SK-N-SH treated with all-trans-retinoic acid at 6 μM for 48 hours (cell line): ENCODE measurements at regions not wholly inside any gene's neighbourhood (a gene's known extent, or its start where the extent isn't known, plus 50 kb on each side); places are given as distances from the start of the nearest gene placed in this dataset.

Source experiments
- ATAC-seq: fragments of 200-7000 bp; cut with Tn5 transposase; 3 replicates; pipeline ENCODE4 v1.9.1; 2020; ENCODE audit warnings: mild to moderate bottlenecking, moderate library complexity
- ARNTL ChIP-seq: fragments of 450-650 bp; formaldehyde crosslinking; IDR thresholded peaks from 2 replicates; pipeline ENCODE4 v1.5.0; 2020; ENCODE audit warnings: low read depth, mild to moderate bottlenecking, moderate library complexity, borderline replicate concordance
- BACH2 ChIP-seq: fragments of 250-450 bp; sonication (Bioruptor Pico); IDR thresholded peaks from 2 replicates; pipeline ENCODE4 v1.9.0; 2021; ENCODE audit warnings: mild to moderate bottlenecking, borderline replicate concordance
- CREB5 ChIP-seq: fragments of 250-450 bp; sonication (Bioruptor Pico); IDR thresholded peaks from 2 replicates; pipeline ENCODE4 v1.5.1; 2020; ENCODE audit warnings: low read depth, mild to moderate bottlenecking, moderate library complexity
- CSDC2 ChIP-seq: fragments of 250-450 bp; sonication (Bioruptor Pico); IDR thresholded peaks from 2 replicates; pipeline ENCODE4 v1.5.0; 2020; ENCODE audit warnings: mild to moderate bottlenecking, moderate library complexity
- CSRNP3 ChIP-seq: fragments of 250-450 bp; sonication (Bioruptor Pico); IDR thresholded peaks from 2 replicates; pipeline ENCODE4 v1.5.1; 2021; ENCODE audit warnings: mild to moderate bottlenecking, moderate library complexity
- ESRRG ChIP-seq: fragments of 250-450 bp; sonication (Bioruptor Pico); IDR thresholded peaks from 2 replicates; pipeline ENCODE4 v1.6.1; 2021; ENCODE audit warnings: mild to moderate bottlenecking
- GLIS3 ChIP-seq: fragments of 250-450 bp; sonication (Bioruptor Pico); IDR thresholded peaks from 2 replicates; pipeline ENCODE4 v1.5.0; 2020; ENCODE audit warnings: mild to moderate bottlenecking, moderate library complexity
- ISL1 ChIP-seq: fragments of 250-450 bp; sonication (Bioruptor Pico); IDR thresholded peaks from 2 replicates; pipeline ENCODE4 v2.1.2; 2022; ENCODE audit warnings: mild to moderate bottlenecking, moderate library complexity
- OSR1 ChIP-seq: fragments of 250-450 bp; sonication (Bioruptor Pico); IDR thresholded peaks from 2 replicates; pipeline ENCODE4 v1.8.0; 2022; ENCODE audit warnings: moderate library complexity, mild to moderate bottlenecking, inconsistent platforms
- PATZ1 ChIP-seq: fragments of 250-450 bp; sonication (Bioruptor Pico); IDR thresholded peaks from 2 replicates; pipeline ENCODE4 v1.8.0; 2020; ENCODE audit warnings: mild to moderate bottlenecking, moderate library complexity, borderline replicate concordance
- POU6F1 ChIP-seq: fragments of 250-450 bp; sonication (Bioruptor Pico); IDR thresholded peaks from 2 replicates; pipeline ENCODE4 v1.8.0; 2021; ENCODE audit warnings: low read depth, mild to moderate bottlenecking, moderate library complexity, borderline replicate concordance
- PPARA ChIP-seq: fragments of 250-450 bp; sonication (Bioruptor Pico); IDR thresholded peaks from 2 replicates; pipeline ENCODE4 v1.5.0; 2020; ENCODE audit warnings: mild to moderate bottlenecking, borderline replicate concordance
- RARB ChIP-seq: fragments of 250-450 bp; sonication (Bioruptor Pico); IDR thresholded peaks from 2 replicates; pipeline ENCODE4 v1.8.0; 2021; ENCODE audit warnings: mild to moderate bottlenecking, moderate library complexity
- SNAI2 ChIP-seq: fragments of 250-450 bp; sonication (Bioruptor Pico); IDR thresholded peaks from 2 replicates; pipeline ENCODE4 v1.5.0; 2020; ENCODE audit warnings: mild to moderate bottlenecking, moderate library complexity
- TCF4 ChIP-seq: fragments of 250-450 bp; sonication (Bioruptor Pico); IDR thresholded peaks from 2 replicates; pipeline ENCODE4 v1.8.0; 2021; ENCODE audit warnings: mild to moderate bottlenecking, moderate library complexity, borderline replicate concordance
- TOX ChIP-seq: fragments of 250-450 bp; sonication (Bioruptor Pico); IDR thresholded peaks from 2 replicates; pipeline ENCODE4 v1.8.0; 2021; ENCODE audit warnings: mild to moderate bottlenecking, moderate library complexity, borderline replicate concordance
- ZFP3 ChIP-seq: fragments of 250-450 bp; sonication (Bioruptor Pico); IDR thresholded peaks from 2 replicates; pipeline ENCODE4 v1.5.0; 2020; ENCODE audit warnings: mild to moderate bottlenecking, moderate library complexity
- ZFP30 ChIP-seq: fragments of 450-650 bp; formaldehyde crosslinking; IDR thresholded peaks from 2 replicates; pipeline ENCODE4 v1.5.0; 2022; ENCODE audit warnings: mild to moderate bottlenecking, moderate library complexity
- ZNF70 ChIP-seq: fragments of 450-650 bp; formaldehyde crosslinking; IDR thresholded peaks from 2 replicates; pipeline ENCODE4 v1.5.0; 2020; ENCODE audit warnings: mild to moderate bottlenecking, moderate library complexity
- ZNF8 ChIP-seq: fragments of 450-650 bp; formaldehyde crosslinking; IDR thresholded peaks from 2 replicates; pipeline ENCODE4 v1.5.0; 2020; ENCODE audit warnings: mild to moderate bottlenecking, moderate library complexity
- TF ChIP-seq, protein P1 (sequence below): fragments of 250-450 bp; sonication (Bioruptor Pico); IDR thresholded peaks from 2 replicates; pipeline ENCODE4 v1.5.0; 2020; ENCODE audit warnings: mild to moderate bottlenecking, moderate library complexity

DNA sequence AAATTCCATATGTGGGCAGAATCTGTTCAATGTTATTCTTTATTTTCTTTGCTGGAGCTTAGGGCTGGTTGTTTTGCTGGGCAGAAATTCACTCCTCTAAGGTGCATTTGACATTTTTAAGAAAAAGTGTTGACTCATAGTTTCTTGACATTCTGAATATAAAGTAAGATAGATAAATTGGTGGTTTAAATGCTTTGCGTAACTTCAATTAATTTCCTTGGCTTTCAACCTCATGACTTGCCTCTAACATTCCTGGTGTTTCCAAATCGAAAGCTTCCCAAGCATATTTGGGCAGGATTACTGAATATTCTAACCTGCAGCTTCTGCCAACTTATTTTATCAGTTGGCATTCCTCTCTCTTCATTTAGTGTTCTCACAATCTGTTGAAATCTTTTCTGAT lies 718.7 kb upstream of the ADGRB3 start:
- ATAC-seq: no peak
- TF ChIP-seq CSDC2 (peak; percentile 48; the same call in 1 of the 2 replicates), CREB5 (CRISPR knock-in tag) (peak; percentile 39; the same call in 1 of the 2 replicates), PPARA (CRISPR knock-in tag) (no peak), OSR1 (CRISPR knock-in tag) (no peak), ISL1 (CRISPR knock-in tag) (peak; percentile 85), ZFP30 (no peak)
- TF ChIP-seq, protein P1, sequence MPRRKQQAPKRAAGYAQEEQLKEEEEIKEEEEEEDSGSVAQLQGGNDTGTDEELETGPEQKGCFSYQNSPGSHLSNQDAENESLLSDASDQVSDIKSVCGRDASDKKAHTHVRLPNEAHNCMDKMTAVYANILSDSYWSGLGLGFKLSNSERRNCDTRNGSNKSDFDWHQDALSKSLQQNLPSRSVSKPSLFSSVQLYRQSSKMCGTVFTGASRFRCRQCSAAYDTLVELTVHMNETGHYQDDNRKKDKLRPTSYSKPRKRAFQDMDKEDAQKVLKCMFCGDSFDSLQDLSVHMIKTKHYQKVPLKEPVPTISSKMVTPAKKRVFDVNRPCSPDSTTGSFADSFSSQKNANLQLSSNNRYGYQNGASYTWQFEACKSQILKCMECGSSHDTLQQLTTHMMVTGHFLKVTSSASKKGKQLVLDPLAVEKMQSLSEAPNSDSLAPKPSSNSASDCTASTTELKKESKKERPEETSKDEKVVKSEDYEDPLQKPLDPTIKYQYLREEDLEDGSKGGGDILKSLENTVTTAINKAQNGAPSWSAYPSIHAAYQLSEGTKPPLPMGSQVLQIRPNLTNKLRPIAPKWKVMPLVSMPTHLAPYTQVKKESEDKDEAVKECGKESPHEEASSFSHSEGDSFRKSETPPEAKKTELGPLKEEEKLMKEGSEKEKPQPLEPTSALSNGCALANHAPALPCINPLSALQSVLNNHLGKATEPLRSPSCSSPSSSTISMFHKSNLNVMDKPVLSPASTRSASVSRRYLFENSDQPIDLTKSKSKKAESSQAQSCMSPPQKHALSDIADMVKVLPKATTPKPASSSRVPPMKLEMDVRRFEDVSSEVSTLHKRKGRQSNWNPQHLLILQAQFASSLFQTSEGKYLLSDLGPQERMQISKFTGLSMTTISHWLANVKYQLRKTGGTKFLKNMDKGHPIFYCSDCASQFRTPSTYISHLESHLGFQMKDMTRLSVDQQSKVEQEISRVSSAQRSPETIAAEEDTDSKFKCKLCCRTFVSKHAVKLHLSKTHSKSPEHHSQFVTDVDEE: no peak

DNA sequence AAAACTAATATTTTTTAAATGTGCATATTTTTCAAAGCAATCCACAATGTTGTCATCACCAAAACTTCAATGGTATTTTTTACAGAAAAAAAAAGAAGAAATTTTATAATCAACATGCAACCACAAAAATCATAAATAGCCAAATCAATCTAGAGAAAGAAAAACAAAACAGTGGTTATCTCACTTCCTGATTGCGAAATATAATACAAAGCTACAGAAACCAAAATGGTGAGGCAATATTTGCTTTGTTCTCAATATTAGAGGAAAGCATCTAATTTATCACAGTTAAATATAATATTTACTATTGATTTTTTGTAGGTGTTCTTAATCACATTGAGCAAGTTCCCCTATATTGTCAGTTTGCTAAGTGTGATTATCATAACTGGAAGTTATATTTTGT lies 720.7 kb upstream of the ADGRB3 start:
- ATAC-seq: no peak
- no peak for TF ChIP-seq POU6F1 (CRISPR knock-in tag)
- no peak for TF ChIP-seq ZNF8 (CRISPR knock-in tag)
- no peak for TF ChIP-seq SNAI2 (CRISPR knock-in tag)
- no peak for TF ChIP-seq ARNTL (CRISPR knock-in tag)
- no peak for TF ChIP-seq ISL1 (CRISPR knock-in tag)
- no peak for TF ChIP-seq PPARA (CRISPR knock-in tag)
- TF ChIP-seq TCF4: no peak
- TF ChIP-seq ESRRG (CRISPR knock-in tag): no peak
- no peak for TF ChIP-seq ZNF70 (CRISPR knock-in tag)
- no peak for TF ChIP-seq ZFP30
- no peak for TF ChIP-seq TOX (CRISPR knock-in tag)
- TF ChIP-seq ZFP3 (CRISPR knock-in tag): no peak
- TF ChIP-seq RARB: no peak

DNA sequence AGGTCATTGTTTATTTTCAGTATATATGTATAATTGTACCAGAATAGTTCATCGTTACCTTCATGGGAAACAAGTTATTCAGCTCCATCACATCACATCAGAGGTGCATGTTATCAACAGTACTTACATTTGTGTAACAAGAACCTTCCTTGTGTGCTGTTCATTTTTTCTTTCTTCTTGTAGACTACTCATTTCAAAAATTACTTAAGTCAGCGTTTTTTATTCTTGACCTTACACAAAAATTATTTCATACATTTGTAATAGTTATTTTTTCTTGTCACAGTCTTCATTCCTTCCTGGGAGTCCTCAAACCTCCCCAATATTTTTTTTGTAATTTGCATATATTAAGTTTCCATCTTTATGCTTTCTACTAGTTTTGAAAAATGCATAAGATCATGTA lies 725.7 kb upstream of the ADGRB3 start:
- no peak for ATAC-seq
- TF ChIP-seq ZNF70 (CRISPR knock-in tag): no peak
- TF ChIP-seq ESRRG (CRISPR knock-in tag): no peak
- TF ChIP-seq SNAI2 (CRISPR knock-in tag): no peak
- TF ChIP-seq OSR1 (CRISPR knock-in tag): no peak
- no peak for TF ChIP-seq GLIS3 (CRISPR knock-in tag)
- no peak for TF ChIP-seq ZFP3 (CRISPR knock-in tag)
- no peak for TF ChIP-seq BACH2 (CRISPR knock-in tag)
- TF ChIP-seq CSDC2: no peak
- no peak for TF ChIP-seq CSRNP3 (CRISPR knock-in tag)
- no peak for TF ChIP-seq ARNTL (CRISPR knock-in tag)
- no peak for TF ChIP-seq PATZ1
- TF ChIP-seq RARB: no peak
- no peak for TF ChIP-seq ZNF8 (CRISPR knock-in tag)
